ENCODE measurements at regions not wholly inside any gene's neighbourhood (a gene's known extent, or its start where the extent isn't known, plus 50 kb on each side); places are given as distances from the start of the nearest gene placed in this dataset.
"Not testable (repeated sequence)": the region's sequence is repeated elsewhere in the genome, so short reads cannot be mapped to it uniquely, and the experiment has no call there.

DNA sequence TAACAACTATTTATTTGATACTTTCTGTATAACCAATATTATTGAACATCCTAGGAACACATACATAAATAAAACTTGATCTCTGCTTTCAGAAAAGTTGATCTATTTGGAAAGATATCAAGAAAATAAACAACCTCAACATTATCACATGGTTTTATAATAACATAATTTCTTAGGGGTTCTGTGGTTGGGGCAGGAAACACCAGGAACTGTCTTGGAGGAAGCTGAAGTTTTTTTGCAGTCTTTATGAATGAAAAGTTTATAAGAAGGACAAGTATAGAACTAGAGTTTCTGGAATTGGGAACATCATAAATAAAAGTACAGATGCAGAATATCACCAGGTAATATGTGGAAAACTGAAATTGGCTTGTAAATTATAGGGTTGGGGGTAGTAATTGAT, 296.1 kb downstream of the TAF11L14 start:
- no peaks in the 10 kb centered on the region for H3K36me3 ChIP-seq (ENCODE audit: insufficient read depth, low read depth, low read length)
- H3K27me3 ChIP-seq (ENCODE audit: insufficient read depth, low read length): no peaks in the 10 kb centered on the region
- no peak overlapping the region for H3K4me3 ChIP-seq (ENCODE audit: low read length)
- H3K4me1 ChIP-seq (ENCODE audit: insufficient read depth, low read length): no peaks in the 10 kb centered on the region
- H3K9ac ChIP-seq (ENCODE audit: low read depth, low read length): no peak overlapping the region
- H3K27ac ChIP-seq (ENCODE audit: low read length): no peak overlapping the region
- H3K9me3 ChIP-seq (ENCODE audit: insufficient read depth, low read depth, low read length): no peaks in the 10 kb centered on the region

DNA sequence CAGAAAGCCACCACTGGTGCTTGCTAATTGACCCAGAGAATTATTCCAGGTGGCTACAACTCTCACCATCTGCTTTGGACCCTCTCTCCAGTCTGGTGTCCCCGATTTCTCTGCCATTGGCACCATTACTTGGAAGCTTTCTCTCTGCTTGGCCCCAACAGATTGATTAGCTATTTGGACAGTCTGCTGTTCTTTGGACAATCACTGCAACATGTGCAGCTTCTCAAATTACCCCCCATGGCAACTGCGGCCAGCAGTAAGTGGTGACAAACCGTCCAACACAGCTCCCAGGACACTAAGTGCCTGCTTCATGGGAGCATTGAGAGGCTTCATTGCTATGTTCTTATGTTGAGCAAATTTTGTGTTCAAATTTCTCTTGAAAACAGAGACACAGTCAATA, 309.8 kb downstream of the TAF11L14 start:
- Histone ChIP-seq H3K27ac (ENCODE audit: low read length) (no peak overlapping the region), H3K9ac (ENCODE audit: low read depth, low read length) (no peak overlapping the region), H3K9me3 (ENCODE audit: insufficient read depth, low read depth, low read length) (no peaks in the 10 kb centered on the region), H3K36me3 (ENCODE audit: insufficient read depth, low read depth, low read length) (no peaks in the 10 kb centered on the region), H3K27me3 (ENCODE audit: insufficient read depth, low read length) (no peaks in the 10 kb centered on the region), H3K4me1 (ENCODE audit: insufficient read depth, low read length) (no peaks in the 10 kb centered on the region), H3K4me3 (ENCODE audit: low read length) (no peak overlapping the region)

DNA sequence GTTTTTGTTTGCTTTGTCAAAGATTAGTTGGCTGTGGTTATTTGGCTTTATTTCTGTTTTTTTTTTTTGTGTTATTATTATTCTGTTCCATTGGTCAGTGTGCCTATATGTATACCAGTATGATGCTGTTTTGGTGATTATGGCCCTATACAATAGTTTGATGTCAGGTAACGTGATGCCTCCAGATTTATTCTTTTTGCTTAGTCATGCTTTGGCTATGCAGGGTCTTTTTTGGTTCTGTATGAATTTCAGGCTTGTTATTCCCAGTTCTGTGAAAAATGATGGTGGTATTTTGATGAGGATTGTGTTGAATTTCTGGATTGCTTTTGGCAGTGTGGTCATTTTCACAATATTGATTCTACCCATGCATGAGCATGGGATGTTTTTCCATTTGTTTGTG, 312.8 kb downstream of the TAF11L14 start:
- H3K36me3 ChIP-seq (ENCODE audit: insufficient read depth, low read depth, low read length): no peaks in the 10 kb centered on the region
- no peaks in the 10 kb centered on the region for H3K27me3 ChIP-seq (ENCODE audit: insufficient read depth, low read length)
- no peaks in the 10 kb centered on the region for H3K4me1 ChIP-seq (ENCODE audit: insufficient read depth, low read length)
- H3K9me3 ChIP-seq (ENCODE audit: insufficient read depth, low read depth, low read length): no peaks in the 10 kb centered on the region
- H3K27ac ChIP-seq (ENCODE audit: low read length): no peak overlapping the region
- H3K9ac ChIP-seq (ENCODE audit: low read depth, low read length): no peak overlapping the region
- H3K4me3 ChIP-seq (ENCODE audit: low read length): no peak overlapping the region

DNA sequence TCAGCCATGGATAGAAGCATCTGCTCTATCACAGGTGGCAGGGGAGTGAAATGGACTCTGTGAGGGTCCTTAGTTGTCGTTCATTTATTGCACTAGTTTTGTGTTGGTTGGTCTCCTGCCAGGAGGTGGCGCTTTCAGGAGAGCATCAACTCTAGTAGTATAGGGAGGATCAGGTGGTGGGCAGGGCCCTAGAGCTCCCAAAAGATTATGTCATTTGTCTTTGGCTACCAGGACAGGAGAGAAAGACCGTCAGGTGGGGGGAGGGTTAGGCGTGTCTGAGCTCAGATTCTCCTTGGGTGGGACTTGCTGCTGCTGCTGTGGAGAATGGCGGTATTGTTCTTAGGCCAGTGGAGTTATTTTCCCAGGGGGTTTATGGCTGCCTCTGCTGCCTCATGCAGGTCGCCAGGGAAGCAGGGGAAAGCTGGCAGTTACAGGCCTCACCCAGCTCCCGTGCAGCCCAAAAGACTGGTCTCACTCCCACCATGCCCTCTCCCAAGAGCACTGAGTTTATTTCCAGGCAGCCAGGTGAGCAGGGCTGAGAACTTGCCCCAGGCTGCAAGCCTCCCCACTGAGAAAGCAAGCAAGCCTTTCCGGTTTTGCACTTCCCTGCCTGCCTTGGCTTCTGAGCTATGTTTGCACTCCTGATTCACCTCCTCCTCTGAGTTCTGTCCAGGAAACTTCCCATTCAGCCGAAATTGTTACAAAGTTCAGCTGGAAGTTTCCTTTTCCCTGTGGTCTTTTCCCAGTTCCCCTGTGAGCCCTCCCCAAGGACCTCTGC, 317.3 kb downstream of the TAF11L14 start:
- Histone ChIP-seq H3K4me3 (ENCODE audit: low read length) (no peak overlapping the region), H3K9me3 (ENCODE audit: insufficient read depth, low read depth, low read length) (no peaks in the 10 kb centered on the region), H3K36me3 (ENCODE audit: insufficient read depth, low read depth, low read length) (no peaks in the 10 kb centered on the region), H3K27me3 (ENCODE audit: insufficient read depth, low read length) (no peaks in the 10 kb centered on the region), H3K9ac (ENCODE audit: low read depth, low read length) (no peak overlapping the region), H3K27ac (ENCODE audit: low read length) (no peak overlapping the region), H3K4me1 (ENCODE audit: insufficient read depth, low read length) (no peaks in the 10 kb centered on the region)

DNA sequence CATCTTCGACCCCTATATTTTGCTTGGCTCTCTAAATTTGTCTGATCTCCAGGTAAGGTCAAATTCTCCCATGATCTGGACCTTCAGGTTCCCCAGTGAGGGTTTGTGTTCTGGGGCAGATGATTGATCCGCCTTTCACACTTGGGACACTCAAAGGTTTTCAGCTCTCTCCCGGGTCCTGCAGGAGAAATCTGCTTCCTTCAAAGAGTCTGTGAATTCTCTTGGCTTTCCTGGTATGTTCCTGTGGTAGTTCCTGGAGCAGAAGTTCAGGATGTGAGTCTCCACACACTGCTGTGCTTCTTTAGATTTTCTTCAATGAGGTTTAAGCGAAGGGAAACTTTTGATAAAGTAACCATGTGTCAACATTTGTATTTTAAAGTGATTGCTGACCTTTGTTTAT, 318.0 kb downstream of the TAF11L14 start:
- no peaks in the 10 kb centered on the region for H3K27me3 ChIP-seq (ENCODE audit: insufficient read depth, low read length)
- no peak overlapping the region for H3K9ac ChIP-seq (ENCODE audit: low read depth, low read length)
- no peak overlapping the region for H3K27ac ChIP-seq (ENCODE audit: low read length)
- H3K36me3 ChIP-seq (ENCODE audit: insufficient read depth, low read depth, low read length): no peaks in the 10 kb centered on the region
- no peak overlapping the region for H3K4me3 ChIP-seq (ENCODE audit: low read length)
- no peaks in the 10 kb centered on the region for H3K4me1 ChIP-seq (ENCODE audit: insufficient read depth, low read length)
- no peaks in the 10 kb centered on the region for H3K9me3 ChIP-seq (ENCODE audit: insufficient read depth, low read depth, low read length)

DNA sequence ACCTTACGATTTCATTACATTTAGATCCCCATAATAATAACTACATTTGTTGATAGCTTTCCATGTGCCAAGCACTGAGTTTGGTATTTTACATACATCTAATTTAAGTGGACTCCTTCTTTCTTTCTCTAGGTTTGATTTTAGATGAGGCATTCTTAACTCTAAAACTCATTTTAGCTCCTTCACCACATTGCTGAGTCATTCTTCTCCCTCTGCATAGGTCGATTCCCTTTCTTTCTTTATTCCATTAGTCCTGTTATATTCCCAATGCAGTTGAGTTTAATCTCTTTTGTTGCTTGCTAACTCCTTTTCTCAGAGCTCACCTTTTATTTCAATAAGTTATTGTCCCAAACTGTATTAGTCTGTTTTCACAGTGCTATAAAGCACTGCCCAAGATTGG, 329.8 kb downstream of the TAF11L14 start:
- H3K4me1 ChIP-seq (ENCODE audit: insufficient read depth, low read length): no peaks in the 10 kb centered on the region
- H3K4me3 ChIP-seq (ENCODE audit: low read length): no peak overlapping the region
- no peaks in the 10 kb centered on the region for H3K9me3 ChIP-seq (ENCODE audit: insufficient read depth, low read depth, low read length)
- H3K27me3 ChIP-seq (ENCODE audit: insufficient read depth, low read length): no peaks in the 10 kb centered on the region
- H3K9ac ChIP-seq (ENCODE audit: low read depth, low read length): no peak overlapping the region
- no peak overlapping the region for H3K27ac ChIP-seq (ENCODE audit: low read length)
- no peaks in the 10 kb centered on the region for H3K36me3 ChIP-seq (ENCODE audit: insufficient read depth, low read depth, low read length)

DNA sequence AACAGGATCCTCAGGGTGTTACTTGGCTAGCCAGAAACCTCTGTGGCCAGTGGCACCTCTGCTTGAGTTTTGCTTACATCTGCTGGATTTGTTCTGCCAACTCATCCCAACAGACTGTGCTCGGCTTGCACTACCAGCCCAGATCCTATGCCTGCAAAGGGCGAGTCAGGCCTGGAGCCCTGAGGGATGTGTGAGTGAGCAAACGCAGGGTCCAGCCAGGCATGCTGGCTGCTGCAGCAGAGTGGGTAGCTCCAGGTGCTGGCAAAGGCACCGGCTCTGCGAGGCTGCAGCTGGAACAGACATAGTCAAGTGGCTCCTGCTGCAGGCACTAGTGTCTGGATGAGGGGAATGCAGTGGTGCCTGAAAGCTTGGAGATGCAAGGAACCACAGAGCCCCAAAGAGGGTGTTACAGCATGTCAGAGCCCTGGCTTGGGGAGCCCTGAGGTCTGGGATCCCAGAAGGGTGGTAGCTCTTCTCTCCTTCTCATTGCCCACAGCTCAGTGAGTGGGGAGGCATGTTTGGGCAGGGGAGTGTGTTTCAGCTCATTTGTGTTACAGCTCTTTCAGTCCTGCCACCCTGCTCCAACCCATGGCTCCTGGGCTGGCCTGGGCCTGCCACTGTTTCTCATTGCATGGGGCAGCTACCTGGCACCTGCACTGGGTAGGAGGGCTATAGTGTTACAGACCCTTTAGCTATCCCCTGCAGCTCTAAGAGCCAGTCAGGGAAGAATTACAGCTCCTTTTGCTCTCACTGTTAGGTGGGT, 332.6 kb downstream of the TAF11L14 start:
- no peaks in the 10 kb centered on the region for H3K36me3 ChIP-seq (ENCODE audit: insufficient read depth, low read depth, low read length)
- no peak overlapping the region for H3K27ac ChIP-seq (ENCODE audit: low read length)
- no peaks in the 10 kb centered on the region for H3K27me3 ChIP-seq (ENCODE audit: insufficient read depth, low read length)
- no peak overlapping the region for H3K9ac ChIP-seq (ENCODE audit: low read depth, low read length)
- H3K4me1 ChIP-seq (ENCODE audit: insufficient read depth, low read length): no peaks in the 10 kb centered on the region
- no peaks in the 10 kb centered on the region for H3K9me3 ChIP-seq (ENCODE audit: insufficient read depth, low read depth, low read length)
- H3K4me3 ChIP-seq (ENCODE audit: low read length): no peak overlapping the region

DNA sequence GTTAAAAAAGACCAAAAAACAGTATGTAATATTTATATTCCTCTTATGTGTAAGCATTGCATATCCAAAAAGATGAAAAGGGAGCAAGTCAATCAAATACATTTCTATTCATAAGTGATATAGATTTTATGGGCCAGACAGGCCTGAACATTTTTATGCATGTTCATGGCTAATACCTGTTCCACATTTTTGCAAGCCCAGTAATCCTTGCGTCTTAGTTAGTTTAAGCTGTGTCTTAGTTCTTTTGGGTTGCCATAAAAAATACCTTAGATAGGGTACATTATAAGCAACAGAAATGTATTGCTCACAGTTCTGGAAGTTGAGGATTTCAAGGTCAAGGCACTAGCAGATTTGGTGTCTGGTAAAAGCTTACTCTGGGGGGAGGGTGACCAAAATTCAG, 342.1 kb downstream of the TAF11L14 start:
- Histone ChIP-seq H3K4me3 (ENCODE audit: low read length) (no peak overlapping the region), H3K4me1 (ENCODE audit: insufficient read depth, low read length) (no peaks in the 10 kb centered on the region), H3K27ac (ENCODE audit: low read length) (no peak overlapping the region), H3K9me3 (ENCODE audit: insufficient read depth, low read depth, low read length) (no peaks in the 10 kb centered on the region), H3K27me3 (ENCODE audit: insufficient read depth, low read length) (no peaks in the 10 kb centered on the region), H3K36me3 (ENCODE audit: insufficient read depth, low read depth, low read length) (no peaks in the 10 kb centered on the region), H3K9ac (ENCODE audit: low read depth, low read length) (no peak overlapping the region)

DNA sequence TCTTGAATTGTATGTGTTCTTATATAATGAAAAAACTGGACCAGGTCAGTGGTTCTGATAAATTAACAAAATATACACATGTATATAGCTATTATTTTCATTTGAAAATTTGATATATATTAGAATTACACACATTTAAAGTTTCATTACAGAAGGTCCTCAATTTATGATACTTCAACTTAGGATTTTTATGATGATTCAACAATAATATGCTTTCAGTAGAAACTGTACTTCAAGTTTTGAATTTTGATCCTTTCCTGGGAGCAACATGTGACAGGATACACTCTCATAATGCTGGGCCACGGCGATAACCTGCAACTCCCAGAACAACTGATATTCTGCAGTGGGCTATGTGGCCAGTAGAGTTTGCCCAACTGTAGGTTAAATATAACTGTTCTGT, 344.7 kb downstream of the TAF11L14 start:
- Histone ChIP-seq H3K4me3 (ENCODE audit: low read length) (no peak overlapping the region), H3K9ac (ENCODE audit: low read depth, low read length) (no peak overlapping the region), H3K9me3 (ENCODE audit: insufficient read depth, low read depth, low read length) (no peaks in the 10 kb centered on the region), H3K27ac (ENCODE audit: low read length) (no peak overlapping the region), H3K27me3 (ENCODE audit: insufficient read depth, low read length) (no peaks in the 10 kb centered on the region), H3K36me3 (ENCODE audit: insufficient read depth, low read depth, low read length) (no peaks in the 10 kb centered on the region), H3K4me1 (ENCODE audit: insufficient read depth, low read length) (no peaks in the 10 kb centered on the region)

DNA sequence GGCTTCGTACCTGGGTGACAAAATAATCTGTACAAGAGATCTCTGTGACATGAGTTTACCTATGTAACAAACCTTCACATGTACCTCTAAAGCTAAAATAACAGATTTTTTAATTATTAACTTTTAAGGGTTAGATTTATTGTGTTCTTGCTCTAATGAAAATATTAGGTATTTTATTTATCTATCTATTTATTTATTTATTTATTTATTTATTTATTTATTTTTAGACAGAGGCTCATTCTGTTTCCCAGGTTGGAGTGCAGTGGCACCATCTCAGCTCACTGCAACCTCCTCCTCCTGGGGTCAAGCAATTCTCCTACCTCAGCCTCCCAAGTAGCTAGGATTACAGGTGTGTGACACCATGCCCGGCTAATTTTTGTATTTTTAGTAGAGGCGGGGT, 348.4 kb downstream of the TAF11L14 start:
- H3K9me3 ChIP-seq (ENCODE audit: insufficient read depth, low read depth, low read length); H3K27ac ChIP-seq (ENCODE audit: low read length); H3K9ac ChIP-seq (ENCODE audit: low read depth, low read length); H3K4me3 ChIP-seq (ENCODE audit: low read length); H3K27me3 ChIP-seq (ENCODE audit: insufficient read depth, low read length); H3K4me1 ChIP-seq (ENCODE audit: insufficient read depth, low read length); H3K36me3 ChIP-seq (ENCODE audit: insufficient read depth, low read depth, low read length): not testable (repeated sequence)

DNA sequence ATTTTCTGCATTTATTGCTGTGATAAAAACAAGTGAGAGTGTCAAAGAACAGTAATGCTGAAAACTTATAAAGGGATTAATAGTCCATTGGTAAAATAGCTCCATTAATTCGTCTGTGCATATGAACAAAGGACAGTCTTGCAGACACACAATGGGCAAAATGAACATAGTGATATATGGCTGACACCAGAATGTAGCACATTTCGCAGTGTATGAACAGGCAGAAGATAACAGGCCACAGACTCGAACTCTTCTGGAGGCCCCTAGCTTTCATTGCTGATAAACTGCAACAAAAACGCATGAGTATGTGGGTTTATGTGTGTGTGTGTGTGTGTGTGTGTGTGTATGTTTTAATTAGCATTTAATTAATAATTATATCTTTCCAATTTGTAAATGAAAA, 354.8 kb downstream of the TAF11L14 start:
- Histone ChIP-seq H3K36me3 (ENCODE audit: insufficient read depth, low read depth, low read length) (no peaks in the 10 kb centered on the region), H3K9me3 (ENCODE audit: insufficient read depth, low read depth, low read length) (no peaks in the 10 kb centered on the region), H3K9ac (ENCODE audit: low read depth, low read length) (no peak overlapping the region), H3K4me3 (ENCODE audit: low read length) (no peak overlapping the region), H3K27ac (ENCODE audit: low read length) (no peak overlapping the region), H3K27me3 (ENCODE audit: insufficient read depth, low read length) (no peaks in the 10 kb centered on the region), H3K4me1 (ENCODE audit: insufficient read depth, low read length) (peaks cover 4% of the 10 kb centered on the region; the same call in 1 of the 2 replicates)

Data from iPS-20b (cell line).